Kidney (tissue), 13 donors: ENCODE measurements at regions not wholly inside any gene's neighbourhood (a gene's known extent, or its start where the extent isn't known, plus 50 kb on each side); places are given as distances from the start of the nearest gene placed in this dataset.
A peak's percentile ranks its signal among the peaks of the same experiment; 100 is the strongest.
"Not testable (repeated sequence)": the region's sequence is repeated elsewhere in the genome, so short reads cannot be mapped to it uniquely, and the experiment has no call there.

Experiments
- DNase-seq, 5 donors: peaks; one replicate each; pipeline ENCODE4 v3.0.0-alpha.2; 2013 to 2020
- FAIRE-seq: peaks from 2 replicates; lab custom pipeline; 2012; peaks lifted over from hg19 to GRCh38; lab: Jason Lieb, UNC
- H3K27ac ChIP-seq, 2 donors: one replicate each; pipeline ENCODE4 v1.7.0; 2013; ENCODE audit warnings: low read depth in 2 of 2, low read length in 2 of 2, inconsistent platforms in 1 of 2
- H3K27me3 ChIP-seq: one replicate; pipeline ENCODE4 v1.7.1; 2013; ENCODE audit warnings: low read length, inconsistent platforms; ENCODE audit not compliant: control insufficient read depth, insufficient read depth
- H3K36me3 ChIP-seq, 3 donors: one replicate each; pipeline versions ENCODE4 v1.7.0 to v1.7.1; 2013; ENCODE audit warnings: low read length in 3 of 3, control low read depth in 1 of 3, inconsistent platforms in 1 of 3; ENCODE audit not compliant: insufficient read depth in 3 of 3, control insufficient read depth in 2 of 3
- H3K4me1 ChIP-seq, 3 donors: one replicate each; pipeline versions ENCODE4 v1.7.0 to v1.7.1; 2013; ENCODE audit warnings: low read length in 3 of 3, inconsistent platforms in 1 of 3, low read depth in 1 of 3; ENCODE audit not compliant: control insufficient read depth in 2 of 3, insufficient read depth in 2 of 3
- H3K4me3 ChIP-seq, 3 donors: one replicate each; pipeline versions ENCODE4 v1.7.0 to v1.8.1; 2013; ENCODE audit warnings: low read length in 3 of 3, control low read depth in 1 of 3, inconsistent platforms in 1 of 3
- H3K9ac ChIP-seq, 3 donors: one replicate each; pipeline versions ENCODE4 v1.7.0 to v1.7.1; 2013; ENCODE audit warnings: low read length in 3 of 3, control low read depth in 1 of 3, inconsistent platforms in 1 of 3
- H3K9me3 ChIP-seq, 3 donors: one replicate each; pipeline versions ENCODE4 v1.7.0 to v1.7.1; 2013; ENCODE audit warnings: low read length in 3 of 3, control low read depth in 1 of 3, inconsistent platforms in 1 of 3; ENCODE audit not compliant: control insufficient read depth in 2 of 3, insufficient read depth in 1 of 3
- intact Hi-C: fragments of 100-400 bp; cut with DNase I; formaldehyde crosslinking; loops from one replicate; pipeline ENCODE4 v1.11.1; 2022
- TF ChIP-seq, protein P1 (sequence below): IDR thresholded peaks from 3 replicates; pipeline ENCODE4 v1.5.1; 2012; ENCODE audit warnings: mild to moderate bottlenecking, moderate library complexity, borderline replicate concordance; ENCODE audit not compliant: insufficient read depth; ENCODE audit errors: extremely low read depth
- donor health status: control.
- donor health status: control.
- donor health status: control.
- donor health status: control.
- donor health status: control.
- donor health status: DM: yes; HTN: yes; CAD: no.
- donor health status: Normal renal cell carcinoma (clear cell type).

DNA sequence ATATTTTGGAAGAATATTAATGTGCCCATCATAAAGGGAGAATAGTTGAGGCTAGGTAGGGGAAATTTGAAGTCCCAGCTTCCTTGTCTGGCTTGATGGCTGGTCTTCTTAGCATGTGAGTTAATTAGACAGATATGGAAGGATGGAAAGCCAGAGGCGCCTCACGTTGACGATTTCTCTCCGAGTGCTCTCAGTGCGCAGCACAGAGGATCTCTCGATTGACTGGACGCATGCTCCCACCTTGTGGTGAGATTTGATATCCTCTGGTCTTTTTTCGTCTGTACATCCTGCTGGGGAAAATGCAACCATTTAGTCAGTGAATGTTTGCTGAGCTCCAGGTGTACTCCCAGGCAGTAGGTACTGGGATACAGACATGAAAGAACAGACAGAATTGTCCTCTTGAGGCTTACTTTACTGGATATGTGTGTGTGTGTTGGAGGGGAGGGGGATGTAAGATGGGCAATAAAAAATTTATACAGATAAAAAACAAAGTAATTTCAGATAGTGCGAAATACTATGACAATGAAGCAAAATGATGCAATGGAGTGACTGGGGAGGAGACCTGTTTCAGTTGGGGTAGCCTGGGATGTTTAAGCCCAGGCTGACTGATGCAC, 66.9 kb upstream of the ZNG1B start:
- no peak overlapping the region for H3K4me3 ChIP-seq
- FAIRE-seq, result peak; percentile 37
- H3K36me3 ChIP-seq, result no peaks in the 10 kb centered on the region
- DNase-seq, result peak in 4 of 5 donors; percentile 84 to 92 (median 88)
- no peak overlapping the region for H3K9ac ChIP-seq
- H3K27me3 ChIP-seq, result no peaks in the 10 kb centered on the region
- intact Hi-C loops, result loop anchor here (5.0 kb wide), 1 partner anchor 238 kb away; no protein-coding TSS in a partner anchor
- no peaks in the 10 kb centered on the region for H3K9me3 ChIP-seq
- TF ChIP-seq, protein P1, sequence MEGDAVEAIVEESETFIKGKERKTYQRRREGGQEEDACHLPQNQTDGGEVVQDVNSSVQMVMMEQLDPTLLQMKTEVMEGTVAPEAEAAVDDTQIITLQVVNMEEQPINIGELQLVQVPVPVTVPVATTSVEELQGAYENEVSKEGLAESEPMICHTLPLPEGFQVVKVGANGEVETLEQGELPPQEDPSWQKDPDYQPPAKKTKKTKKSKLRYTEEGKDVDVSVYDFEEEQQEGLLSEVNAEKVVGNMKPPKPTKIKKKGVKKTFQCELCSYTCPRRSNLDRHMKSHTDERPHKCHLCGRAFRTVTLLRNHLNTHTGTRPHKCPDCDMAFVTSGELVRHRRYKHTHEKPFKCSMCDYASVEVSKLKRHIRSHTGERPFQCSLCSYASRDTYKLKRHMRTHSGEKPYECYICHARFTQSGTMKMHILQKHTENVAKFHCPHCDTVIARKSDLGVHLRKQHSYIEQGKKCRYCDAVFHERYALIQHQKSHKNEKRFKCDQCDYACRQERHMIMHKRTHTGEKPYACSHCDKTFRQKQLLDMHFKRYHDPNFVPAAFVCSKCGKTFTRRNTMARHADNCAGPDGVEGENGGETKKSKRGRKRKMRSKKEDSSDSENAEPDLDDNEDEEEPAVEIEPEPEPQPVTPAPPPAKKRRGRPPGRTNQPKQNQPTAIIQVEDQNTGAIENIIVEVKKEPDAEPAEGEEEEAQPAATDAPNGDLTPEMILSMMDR, result peak; percentile 71
- no peaks in the 10 kb centered on the region for H3K4me1 ChIP-seq
- H3K27ac ChIP-seq, result no peak overlapping the region

DNA sequence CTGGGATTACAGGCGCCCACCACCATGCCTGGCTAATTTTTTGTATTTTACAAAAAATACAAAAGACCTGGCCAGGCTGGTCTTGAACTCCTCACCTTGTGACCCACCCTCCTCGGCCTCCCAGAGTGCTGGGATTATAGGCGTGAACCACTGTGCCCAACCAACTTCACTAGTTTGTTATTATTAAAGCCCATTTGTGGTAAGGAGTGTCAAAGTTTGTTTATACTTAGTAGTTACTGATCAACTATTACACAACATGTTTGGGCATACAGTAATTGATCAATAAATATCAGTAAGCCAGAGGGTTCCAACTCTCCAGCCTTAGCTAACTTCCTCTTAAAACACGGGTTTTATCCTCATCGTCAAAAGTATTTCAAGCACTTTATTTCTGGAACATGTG, 67.5 kb upstream of the ZNG1B start:
- no peaks in the 10 kb centered on the region for H3K27me3 ChIP-seq
- no peaks in the 10 kb centered on the region for H3K36me3 ChIP-seq
- FAIRE-seq, result no peak
- TF ChIP-seq, protein P1, result no peak
- no peak overlapping the region for H3K9ac ChIP-seq
- no peak overlapping the region for H3K4me3 ChIP-seq
- no peak overlapping the region for H3K27ac ChIP-seq
- no peak for DNase-seq
- H3K4me1 ChIP-seq, result no peaks in the 10 kb centered on the region
- intact Hi-C loops, result loop anchor here (5.0 kb wide), 1 partner anchor 238 kb away; no protein-coding TSS in a partner anchor
- H3K9me3 ChIP-seq, result no peaks in the 10 kb centered on the region

DNA sequence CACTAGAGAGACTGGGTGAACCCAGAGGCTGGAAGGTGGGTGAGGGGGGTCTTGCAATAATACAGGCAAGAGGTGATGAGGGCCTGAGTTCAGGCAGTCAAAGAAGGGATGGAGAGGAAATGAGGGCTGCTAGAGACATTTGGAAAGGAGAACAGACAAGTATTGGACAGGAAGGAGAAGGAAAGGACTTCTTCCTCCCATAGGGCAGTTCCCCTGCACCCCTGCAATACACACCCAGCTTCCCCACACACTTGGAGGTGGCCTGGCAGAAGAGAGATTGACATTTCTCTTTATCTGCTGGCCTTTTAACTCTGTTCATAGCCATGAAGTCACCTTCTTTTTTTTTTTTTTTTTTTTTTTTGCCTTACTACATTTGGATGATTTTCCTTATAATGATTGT, 68.9 kb upstream of the ZNG1B start:
- not testable (repeated sequence) for H3K9me3 ChIP-seq, FAIRE-seq, DNase-seq, H3K9ac ChIP-seq, H3K27me3 ChIP-seq, H3K4me3 ChIP-seq, H3K4me1 ChIP-seq, H3K36me3 ChIP-seq, H3K27ac ChIP-seq
- intact Hi-C loops, result loop anchor here (5.0 kb wide), 1 partner anchor 121 kb away; no protein-coding TSS in a partner anchor

DNA sequence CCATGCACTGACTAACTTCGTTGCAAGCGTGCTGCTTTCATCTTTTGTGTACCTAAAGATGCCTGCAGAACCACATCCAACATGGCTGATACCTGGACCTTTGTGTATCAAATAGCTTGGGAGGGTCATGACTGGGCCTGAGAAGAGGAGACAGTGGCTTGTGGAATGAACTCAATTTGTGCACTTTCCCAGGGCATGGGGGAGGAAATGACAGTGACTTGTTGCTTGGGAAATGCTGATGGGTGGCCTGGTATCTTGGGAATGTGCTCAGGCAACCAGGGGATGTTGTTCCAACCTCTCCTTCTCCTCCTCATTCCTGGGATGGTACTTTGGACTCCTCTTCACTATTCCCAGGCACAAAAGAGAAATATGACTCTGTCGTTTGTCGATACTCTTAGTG, 70.7 kb upstream of the ZNG1B start:
- not testable (repeated sequence) for H3K4me3 ChIP-seq, H3K4me1 ChIP-seq, H3K36me3 ChIP-seq, H3K9ac ChIP-seq, FAIRE-seq, H3K27me3 ChIP-seq, H3K27ac ChIP-seq, H3K9me3 ChIP-seq
- peak in 1 of 5 donors; percentile 42 for DNase-seq
- intact Hi-C loops, result loop anchor here (5.0 kb wide), 1 partner anchor 120 kb away; no protein-coding TSS in a partner anchor

DNA sequence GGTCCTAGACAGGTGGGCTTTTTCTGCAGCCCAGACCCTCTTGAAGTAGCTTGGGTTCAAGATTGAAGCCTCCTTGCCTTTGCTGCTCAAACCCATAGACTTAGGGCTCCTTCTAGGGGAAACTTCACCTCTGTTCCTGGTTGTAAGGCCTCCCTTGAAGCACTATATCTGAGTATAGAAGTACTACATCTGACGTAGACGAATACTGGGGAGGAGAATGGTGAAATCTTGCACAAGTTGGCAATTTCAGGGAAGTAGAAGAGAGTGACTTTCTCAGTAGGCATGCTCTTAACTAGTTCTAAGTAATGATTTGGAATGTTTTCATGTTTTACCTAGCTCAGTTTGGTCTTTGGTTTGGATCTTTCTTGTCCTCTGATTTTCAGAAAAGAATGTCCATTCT, 71.7 kb upstream of the ZNG1B start:
- intact Hi-C loops, result loop anchor here (5.0 kb wide), 1 partner anchor 118 kb away; no protein-coding TSS in a partner anchor
- not testable (repeated sequence) for H3K36me3 ChIP-seq, H3K4me1 ChIP-seq, H3K9ac ChIP-seq, H3K4me3 ChIP-seq, DNase-seq, H3K9me3 ChIP-seq, H3K27ac ChIP-seq, FAIRE-seq, H3K27me3 ChIP-seq

DNA sequence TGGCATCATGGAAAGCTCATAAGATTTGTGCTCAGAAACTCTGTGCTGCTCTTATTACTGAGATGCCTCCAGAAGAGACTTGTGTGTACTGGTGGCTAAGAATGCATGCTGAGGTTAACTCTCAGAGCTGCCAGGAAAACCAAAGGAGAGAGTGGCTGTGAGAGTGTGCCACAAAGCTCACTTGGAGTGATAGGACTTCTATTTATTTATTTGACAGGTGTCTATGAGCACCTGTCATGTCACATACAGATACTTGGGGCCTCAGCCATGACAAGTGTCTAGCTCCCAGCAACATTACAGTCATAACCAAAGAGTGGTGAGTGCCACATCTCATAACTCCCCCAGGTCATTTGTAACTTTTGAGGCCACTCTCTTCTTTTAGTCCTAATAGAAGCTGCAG, 72.2 kb upstream of the ZNG1B start:
- not testable (repeated sequence) for H3K9me3 ChIP-seq, H3K4me3 ChIP-seq, DNase-seq, H3K27ac ChIP-seq, H3K4me1 ChIP-seq, H3K27me3 ChIP-seq, FAIRE-seq, H3K9ac ChIP-seq, H3K36me3 ChIP-seq
- intact Hi-C loops, result loop anchor here (5.0 kb wide), 1 partner anchor 118 kb away; no protein-coding TSS in a partner anchor
